Retinal pigment epithelial cell (primary cell): ENCODE measurements at regions not wholly inside any gene's neighbourhood (a gene's known extent, or its start where the extent isn't known, plus 50 kb on each side); places are given as distances from the start of the nearest gene placed in this dataset.

Source experiments
- DNase-seq: peaks from one replicate; pipeline ENCODE4 v3.0.0-alpha.2; 2010; ENCODE audit warnings: low read depth
- H3K4me3 ChIP-seq: 2 replicates; pipeline ENCODE4 v1.5.1; 2011; ENCODE audit warnings: mild to moderate bottlenecking, low read length, control low read depth, moderate library complexity
- TF ChIP-seq, protein P1 (sequence below): conservative IDR thresholded peaks from 2 replicates; pipeline ENCODE4 v1.5.1; 2011; ENCODE audit warnings: low read depth, low read length, control low read depth, inconsistent platforms

DNA sequence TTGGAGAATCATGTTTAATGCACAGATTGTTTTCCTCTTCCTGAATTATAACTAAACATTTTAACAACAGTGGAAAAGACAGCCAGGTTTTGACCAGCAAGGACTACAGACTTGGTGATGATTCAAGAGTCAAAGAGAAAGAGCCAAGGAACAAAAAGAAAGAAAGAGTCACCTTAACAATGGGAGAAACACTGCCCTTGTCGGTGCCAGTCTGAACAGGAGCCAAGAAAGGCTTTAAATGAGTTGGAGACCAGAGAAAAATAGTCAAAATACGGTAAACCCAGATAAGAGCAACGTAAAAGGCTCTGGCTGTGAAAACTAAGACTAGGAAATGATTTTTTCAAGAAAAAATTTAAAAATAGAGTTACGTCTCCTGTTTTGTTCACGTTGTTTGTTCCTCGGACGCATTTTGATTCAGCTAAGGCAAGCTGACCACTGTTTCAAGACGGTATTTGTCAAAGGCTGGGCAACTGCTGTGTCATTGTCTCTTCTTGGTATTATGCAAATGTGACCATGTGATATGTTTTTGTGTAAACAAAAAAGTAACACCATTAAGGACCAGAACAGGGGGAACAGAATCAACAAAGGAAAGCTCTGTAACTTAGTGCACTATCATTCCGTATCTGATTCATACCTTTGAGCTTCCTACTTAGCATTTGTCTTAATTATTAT lies 634.5 kb downstream of the LIG4 start:
- DNase-seq, result peak; percentile 0
- TF ChIP-seq, protein P1, sequence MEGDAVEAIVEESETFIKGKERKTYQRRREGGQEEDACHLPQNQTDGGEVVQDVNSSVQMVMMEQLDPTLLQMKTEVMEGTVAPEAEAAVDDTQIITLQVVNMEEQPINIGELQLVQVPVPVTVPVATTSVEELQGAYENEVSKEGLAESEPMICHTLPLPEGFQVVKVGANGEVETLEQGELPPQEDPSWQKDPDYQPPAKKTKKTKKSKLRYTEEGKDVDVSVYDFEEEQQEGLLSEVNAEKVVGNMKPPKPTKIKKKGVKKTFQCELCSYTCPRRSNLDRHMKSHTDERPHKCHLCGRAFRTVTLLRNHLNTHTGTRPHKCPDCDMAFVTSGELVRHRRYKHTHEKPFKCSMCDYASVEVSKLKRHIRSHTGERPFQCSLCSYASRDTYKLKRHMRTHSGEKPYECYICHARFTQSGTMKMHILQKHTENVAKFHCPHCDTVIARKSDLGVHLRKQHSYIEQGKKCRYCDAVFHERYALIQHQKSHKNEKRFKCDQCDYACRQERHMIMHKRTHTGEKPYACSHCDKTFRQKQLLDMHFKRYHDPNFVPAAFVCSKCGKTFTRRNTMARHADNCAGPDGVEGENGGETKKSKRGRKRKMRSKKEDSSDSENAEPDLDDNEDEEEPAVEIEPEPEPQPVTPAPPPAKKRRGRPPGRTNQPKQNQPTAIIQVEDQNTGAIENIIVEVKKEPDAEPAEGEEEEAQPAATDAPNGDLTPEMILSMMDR, result no peak
- no peak overlapping the region for H3K4me3 ChIP-seq

DNA sequence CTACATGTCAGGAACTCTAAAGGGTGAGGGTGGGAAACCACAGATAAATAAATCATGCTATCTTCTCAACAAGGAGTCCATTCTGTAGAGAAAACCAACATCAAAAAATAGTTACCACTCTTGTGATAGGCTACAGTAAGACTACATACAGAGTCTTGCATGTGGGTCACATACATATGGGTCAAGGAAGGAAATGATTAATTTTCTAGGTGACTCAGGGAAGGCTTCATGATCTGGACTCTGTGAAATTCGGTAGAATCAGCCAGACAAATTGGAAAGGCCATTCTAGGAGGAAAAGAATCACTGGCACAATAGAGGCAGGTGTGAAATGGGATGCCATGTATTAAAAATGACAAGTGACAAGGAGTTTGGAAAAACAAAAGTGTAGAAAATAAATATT lies 638.9 kb downstream of the LIG4 start:
- no peak for DNase-seq

DNA sequence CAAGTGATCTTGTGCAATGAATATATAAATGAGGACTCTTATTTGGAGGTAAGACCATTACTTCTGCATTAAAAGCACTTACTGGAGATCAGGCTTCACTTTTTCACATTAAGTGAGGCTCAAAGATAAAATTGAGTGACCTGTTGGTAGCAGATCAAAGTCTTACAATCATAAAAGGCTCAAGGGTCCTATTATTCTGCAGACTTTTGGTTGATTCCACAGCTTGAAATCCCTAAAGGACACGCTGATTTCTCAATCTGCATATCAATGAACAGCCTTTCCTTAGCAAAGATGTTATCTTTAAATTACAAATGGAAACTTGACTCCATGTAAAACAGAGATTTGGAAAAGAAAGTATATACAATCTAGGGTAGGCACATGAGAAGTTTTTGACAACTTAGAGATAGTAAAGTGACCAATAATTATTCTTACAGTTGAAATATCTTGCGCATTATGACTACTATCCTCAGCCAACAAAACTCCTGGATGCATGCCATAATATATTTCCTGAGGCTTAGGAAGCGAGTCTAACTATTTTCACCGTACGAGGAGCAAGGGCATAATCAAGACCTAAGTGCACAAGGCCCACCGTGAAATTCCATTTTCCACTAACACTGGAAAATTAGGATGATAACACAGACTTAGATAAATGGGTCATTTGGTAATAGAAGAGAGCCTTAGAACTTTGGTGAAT lies 640.7 kb downstream of the LIG4 start:
- TF ChIP-seq, protein P1, result no peak
- no peak overlapping the region for H3K4me3 ChIP-seq
- DNase-seq, result no peak

More for the DNA sequence above, 638.9 kb downstream of the LIG4 start:
- no peak overlapping the region for H3K4me3 ChIP-seq
- TF ChIP-seq, protein P1, result no peak

DNA sequence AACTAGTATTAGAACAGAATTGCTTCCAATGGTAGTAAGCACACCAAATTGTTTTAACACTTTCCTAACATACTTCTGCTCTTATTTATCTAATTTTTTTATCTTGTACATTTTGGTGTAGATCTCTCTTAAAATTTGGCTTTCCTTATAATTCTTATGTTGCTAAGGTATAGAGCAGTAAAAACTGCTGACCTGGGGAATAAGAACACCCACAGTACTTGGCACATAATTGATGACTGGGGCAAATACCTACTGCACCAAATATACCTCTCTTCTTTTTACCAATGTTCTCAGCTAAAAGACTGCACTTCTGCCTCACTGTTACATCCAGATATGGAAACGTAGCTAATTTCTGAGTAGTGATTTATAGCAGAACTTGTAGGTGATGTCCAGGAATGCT lies 642.2 kb downstream of the LIG4 start:
- no peak overlapping the region for H3K4me3 ChIP-seq
- TF ChIP-seq, protein P1, result no peak
- no peak for DNase-seq

DNA sequence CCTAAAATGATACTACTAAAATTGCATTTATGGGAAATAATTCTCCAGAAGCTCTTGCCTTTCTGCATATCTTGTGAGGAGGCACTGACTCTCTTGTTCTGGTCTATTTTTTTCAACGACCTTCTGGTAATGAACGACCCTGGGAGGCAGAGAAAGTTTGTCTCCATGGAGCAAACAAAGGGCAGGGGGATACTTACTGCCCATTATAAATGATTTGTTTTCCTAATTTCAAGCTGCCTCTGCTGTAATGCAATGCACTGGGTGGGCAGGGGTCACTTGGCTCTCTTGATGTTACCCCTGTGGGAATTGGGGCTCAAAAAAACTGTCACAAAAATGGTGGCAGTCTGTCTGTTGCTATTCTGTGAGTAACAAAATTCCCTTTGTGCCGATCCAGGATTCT lies 643.2 kb downstream of the LIG4 start:
- TF ChIP-seq, protein P1, result no peak
- DNase-seq, result no peak
- no peak overlapping the region for H3K4me3 ChIP-seq

DNA sequence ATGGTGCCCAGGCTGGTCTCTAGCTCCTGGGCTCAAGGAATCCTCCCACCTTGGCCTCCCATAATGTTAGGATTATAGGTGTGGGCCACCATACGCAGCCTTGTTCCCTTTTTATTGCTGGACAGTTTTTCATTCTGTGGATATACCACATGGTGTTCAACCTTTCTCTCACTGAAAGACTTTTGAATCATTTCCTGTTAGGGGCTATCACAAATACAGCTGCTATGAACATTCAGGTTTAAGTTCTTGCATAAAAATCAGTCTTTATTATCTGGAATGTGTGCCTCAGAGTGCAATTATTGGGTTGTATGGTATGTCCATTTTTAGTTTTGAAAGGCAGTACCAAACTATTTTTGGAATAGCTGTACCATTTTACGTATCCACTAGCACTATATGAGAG lies 647.2 kb downstream of the LIG4 start:
- H3K4me3 ChIP-seq, result no peak overlapping the region
- TF ChIP-seq, protein P1, result no peak

More for the DNA sequence above, 647.2 kb downstream of the LIG4 start:
- DNase-seq, result no peak
